ENCODE measurements at regions not wholly inside any gene's neighbourhood (a gene's known extent, or its start where the extent isn't known, plus 50 kb on each side); places are given as distances from the start of the nearest gene placed in this dataset.

- H3K27me3 ChIP-seq, result no peaks in the 10 kb centered on the region
- WGBS, 2 donors, result 53 to 67% methylated on average over 2 of the region's 2 CpGs
- H3K36me3 ChIP-seq (ENCODE audit: low read depth, missing control alignments), result no peaks in the 10 kb centered on the region
- no peak for DNase-seq
- H3K9me3 ChIP-seq, result no peaks in the 10 kb centered on the region
- H3K27ac ChIP-seq, result no peak overlapping the region
- H3K4me1 ChIP-seq, result no peaks in the 10 kb centered on the region
- intact Hi-C loops (cut with DNase I; ENCODE audit: low total_unique reads), result no loop called here
- H3K4me3 ChIP-seq, result no peak overlapping the region
- TF ChIP-seq POLR2A (IDR thresholded peaks at IDR 0.05), result no peak
- TF ChIP-seq CTCF (IDR thresholded peaks at IDR 0.05), result no peak
These were observed 169.7 kb downstream of the HAO1 start for GRCh38 chr20:7770578-7770977.

GRCh38 chr20:7772371-7772770 lies 167.9 kb downstream of the HAO1 start:
- Histone ChIP-seq H3K4me3 (no peak overlapping the region), H3K36me3 (ENCODE audit: low read depth, missing control alignments) (no peaks in the 10 kb centered on the region), H3K27ac (no peak overlapping the region), H3K4me1 (no peaks in the 10 kb centered on the region), H3K9me3 (no peaks in the 10 kb centered on the region), H3K27me3 (no peaks in the 10 kb centered on the region)
- no peak for TF ChIP-seq CTCF (IDR thresholded peaks at IDR 0.05)
- TF ChIP-seq POLR2A (IDR thresholded peaks at IDR 0.05), result no peak
- intact Hi-C loops (cut with DNase I; ENCODE audit: low total_unique reads), result no loop called here
- WGBS, 2 donors, result 71 to 74% methylated on average over 2 of the region's 2 CpGs
- no peak for DNase-seq

- Histone ChIP-seq H3K4me1 (no peaks in the 10 kb centered on the region), H3K9me3 (no peaks in the 10 kb centered on the region), H3K27ac (no peak overlapping the region), H3K36me3 (ENCODE audit: low read depth, missing control alignments) (no peaks in the 10 kb centered on the region), H3K27me3 (no peaks in the 10 kb centered on the region), H3K4me3 (no peak overlapping the region)
- DNase-seq, result no peak
- TF ChIP-seq CTCF (IDR thresholded peaks at IDR 0.05) (no peak), POLR2A (IDR thresholded peaks at IDR 0.05) (no peak)
- intact Hi-C loops (cut with DNase I; ENCODE audit: low total_unique reads), result no loop called here
- 85 to 94% methylated on average over 2 of the region's 2 CpGs for WGBS, 2 donors
These were observed 166.7 kb downstream of the HAO1 start for GRCh38 chr20:7773511-7773910.

- no peak for DNase-seq
- H3K9me3 ChIP-seq, result no peaks in the 10 kb centered on the region
- intact Hi-C loops (cut with DNase I; ENCODE audit: low total_unique reads), result no loop called here
- 45 to 84% methylated on average over 2 of the region's 2 CpGs for WGBS, 2 donors
- no peak overlapping the region for H3K27ac ChIP-seq
- no peak overlapping the region for H3K4me3 ChIP-seq
- H3K4me1 ChIP-seq, result no peaks in the 10 kb centered on the region
- no peaks in the 10 kb centered on the region for H3K36me3 ChIP-seq (ENCODE audit: low read depth, missing control alignments)
- H3K27me3 ChIP-seq, result no peaks in the 10 kb centered on the region
- no peak for TF ChIP-seq CTCF (IDR thresholded peaks at IDR 0.05)
- no peak for TF ChIP-seq POLR2A (IDR thresholded peaks at IDR 0.05)
These were observed 165.2 kb downstream of the HAO1 start for GRCh38 chr20:7775072-7775471.

GRCh38 chr20:7776148-7776547 lies 164.1 kb downstream of the HAO1 start:
- no peak for DNase-seq
- intact Hi-C loops (cut with DNase I; ENCODE audit: low total_unique reads), result no loop called here
- no peak overlapping the region for H3K4me3 ChIP-seq
- no peaks in the 10 kb centered on the region for H3K36me3 ChIP-seq (ENCODE audit: low read depth, missing control alignments)
- 65 to 70% methylated on average over 2 of the region's 2 CpGs for WGBS, 2 donors
- H3K9me3 ChIP-seq, result no peaks in the 10 kb centered on the region
- no peak overlapping the region for H3K27ac ChIP-seq
- H3K27me3 ChIP-seq, result no peaks in the 10 kb centered on the region
- TF ChIP-seq POLR2A (IDR thresholded peaks at IDR 0.05) (no peak), CTCF (IDR thresholded peaks at IDR 0.05) (no peak)
- H3K4me1 ChIP-seq, result no peaks in the 10 kb centered on the region
